Testis (tissue), 2 donors: ENCODE measurements at regions not wholly inside any gene's neighbourhood (a gene's known extent, or its start where the extent isn't known, plus 50 kb on each side); places are given as distances from the start of the nearest gene placed in this dataset.

Source experiments
- DNase-seq: peaks from one replicate; pipeline ENCODE4 v3.0.0-alpha.2; 2019
- H3K27ac ChIP-seq, 2 donors: fragments of 200-600 bp; sonication (generic); one replicate each; pipeline ENCODE4 v1.5.1; 2019
- H3K27me3 ChIP-seq: fragments of 200-600 bp; sonication (generic); one replicate; pipeline ENCODE4 v1.5.1; 2019
- H3K36me3 ChIP-seq: fragments of 200-600 bp; sonication (generic); one replicate; pipeline ENCODE4 v1.5.1; 2017; ENCODE audit warnings: low read depth; ENCODE audit errors: missing control alignments
- H3K4me1 ChIP-seq: fragments of 200-600 bp; sonication (generic); one replicate; pipeline ENCODE4 v1.5.1; 2019
- H3K4me3 ChIP-seq, 2 donors: fragments of 200-600 bp; sonication (generic); one replicate each; pipeline ENCODE4 v1.5.1; 2017 to 2019
- H3K9me3 ChIP-seq: fragments of 200-600 bp; sonication (generic); one replicate; pipeline ENCODE4 v1.5.1; 2017
- POLR2A ChIP-seq: fragments of 450-650 bp; IDR thresholded peaks from one replicate; pipeline ENCODE4 v1.6.1; 2017; ENCODE audit warnings: antibody characterized with exemption, mild to moderate bottlenecking, moderate library complexity
- WGBS, 2 donors: methylation state at CpG; one replicate each; pipeline ENCODE4 v1.1.5; 2018; 5-methylcytosine and 5-hydroxymethylcytosine counted together
- intact Hi-C: fragments of 100-400 bp; cut with DNase I; formaldehyde crosslinking; loops from one replicate; pipeline ENCODE4 v1.15.1; 2023; ENCODE audit warnings: low total_unique reads
- TF ChIP-seq, protein P1 (sequence below), 3 experiments: fragments of 450-650 bp in 2 of 3; fragments of 200-600 bp in 1 of 3; sonication (generic) in 1 of 3; IDR thresholded peaks; one replicate each; pipeline ENCODE4 v1.5.1; 2016 to 2019; ENCODE audit warnings: antibody characterized with exemption in 3 of 3, mild to moderate bottlenecking in 2 of 3, moderate library complexity in 1 of 3

DNA sequence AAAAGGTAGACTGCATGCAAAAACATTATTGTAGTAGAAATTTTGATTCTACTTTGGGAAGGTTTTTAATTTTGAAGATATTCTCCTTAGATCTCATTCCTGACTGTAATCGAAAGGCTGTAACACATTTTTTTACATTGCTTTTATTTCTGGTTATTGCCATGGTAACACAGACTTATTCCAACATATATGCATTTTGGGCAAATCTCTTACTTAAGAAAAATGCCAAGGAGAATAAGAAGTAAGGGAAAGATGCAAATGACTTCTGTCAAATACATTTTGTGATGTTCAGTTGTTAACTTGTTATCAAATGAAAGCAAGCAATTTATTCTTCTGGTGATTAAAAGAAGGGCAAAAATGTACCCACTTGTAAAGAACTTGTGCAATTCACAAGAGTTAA lies 267.5 kb downstream of the AASDHPPT start:
- Histone ChIP-seq H3K9me3 (no peaks in the 10 kb centered on the region), H3K36me3 (no peaks in the 10 kb centered on the region), H3K27me3 (no peaks in the 10 kb centered on the region), H3K4me1 (no peaks in the 10 kb centered on the region), H3K27ac (no peak overlapping the region), H3K4me3 (no peak overlapping the region)
- no peak for DNase-seq
- TF ChIP-seq, protein P1, sequence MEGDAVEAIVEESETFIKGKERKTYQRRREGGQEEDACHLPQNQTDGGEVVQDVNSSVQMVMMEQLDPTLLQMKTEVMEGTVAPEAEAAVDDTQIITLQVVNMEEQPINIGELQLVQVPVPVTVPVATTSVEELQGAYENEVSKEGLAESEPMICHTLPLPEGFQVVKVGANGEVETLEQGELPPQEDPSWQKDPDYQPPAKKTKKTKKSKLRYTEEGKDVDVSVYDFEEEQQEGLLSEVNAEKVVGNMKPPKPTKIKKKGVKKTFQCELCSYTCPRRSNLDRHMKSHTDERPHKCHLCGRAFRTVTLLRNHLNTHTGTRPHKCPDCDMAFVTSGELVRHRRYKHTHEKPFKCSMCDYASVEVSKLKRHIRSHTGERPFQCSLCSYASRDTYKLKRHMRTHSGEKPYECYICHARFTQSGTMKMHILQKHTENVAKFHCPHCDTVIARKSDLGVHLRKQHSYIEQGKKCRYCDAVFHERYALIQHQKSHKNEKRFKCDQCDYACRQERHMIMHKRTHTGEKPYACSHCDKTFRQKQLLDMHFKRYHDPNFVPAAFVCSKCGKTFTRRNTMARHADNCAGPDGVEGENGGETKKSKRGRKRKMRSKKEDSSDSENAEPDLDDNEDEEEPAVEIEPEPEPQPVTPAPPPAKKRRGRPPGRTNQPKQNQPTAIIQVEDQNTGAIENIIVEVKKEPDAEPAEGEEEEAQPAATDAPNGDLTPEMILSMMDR (IDR thresholded peaks at IDR 0.05) = no peak
- no peak for TF ChIP-seq POLR2A
- intact Hi-C loops = no loop called here
- 83 to 88% methylated on average over 1 of the region's 1 CpG for WGBS, 2 donors

DNA sequence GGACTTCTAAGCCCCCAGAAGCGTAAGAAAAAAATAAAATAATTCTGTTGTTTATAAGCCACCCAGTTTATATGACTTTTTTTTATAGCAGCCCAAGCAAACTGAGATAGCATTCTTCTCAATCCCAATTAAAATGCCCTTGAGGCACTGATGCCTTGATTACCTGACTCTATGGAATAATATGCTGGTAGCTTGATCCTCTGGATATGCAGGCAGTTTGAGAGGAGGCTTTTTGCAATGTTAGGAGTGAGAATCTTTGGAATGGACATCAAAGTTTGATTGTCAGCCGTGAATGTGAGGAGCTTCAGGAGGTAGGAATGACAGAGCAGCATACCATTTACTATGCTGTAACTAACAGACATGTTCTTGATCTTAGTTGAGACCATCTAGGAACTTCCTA lies 275.6 kb downstream of the AASDHPPT start:
- Histone ChIP-seq H3K27ac (no peak overlapping the region), H3K9me3 (no peaks in the 10 kb centered on the region), H3K27me3 (no peaks in the 10 kb centered on the region), H3K36me3 (no peaks in the 10 kb centered on the region), H3K4me1 (no peaks in the 10 kb centered on the region), H3K4me3 (no peak overlapping the region)
- intact Hi-C loops = no loop called here
- 88 to 96% methylated on average over 2 of the region's 2 CpGs for WGBS, 2 donors
- no peak for DNase-seq
- TF ChIP-seq, protein P1 (IDR thresholded peaks at IDR 0.05) = no peak
- no peak for TF ChIP-seq POLR2A

DNA sequence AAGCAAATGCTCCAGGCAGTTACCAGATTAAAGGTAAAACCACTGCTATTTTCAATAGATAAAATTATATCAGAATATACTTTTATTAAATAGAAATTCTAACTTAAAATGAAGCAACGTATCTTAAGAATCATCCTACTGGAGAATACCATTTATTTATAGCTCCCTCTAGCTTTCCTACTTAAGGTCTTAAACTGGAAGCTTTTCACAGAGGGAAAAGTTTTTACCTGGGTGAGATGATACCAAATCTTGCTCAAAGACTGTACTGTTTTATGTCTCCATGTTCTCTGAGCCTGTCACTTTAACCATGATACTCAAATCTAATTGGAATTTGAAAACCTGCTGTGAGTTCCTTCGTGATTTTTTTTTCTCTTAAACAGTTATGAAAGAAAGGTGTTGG lies 291.8 kb downstream of the AASDHPPT start:
- H3K4me1 ChIP-seq = no peaks in the 10 kb centered on the region
- H3K27me3 ChIP-seq = no peaks in the 10 kb centered on the region
- no peak for DNase-seq
- H3K9me3 ChIP-seq = no peaks in the 10 kb centered on the region
- no peaks in the 10 kb centered on the region for H3K36me3 ChIP-seq
- no peak for TF ChIP-seq POLR2A
- TF ChIP-seq, protein P1 (IDR thresholded peaks at IDR 0.05) = no peak
- no peak overlapping the region for H3K4me3 ChIP-seq
- 66% methylated on average over 2 of the region's 2 CpGs for WGBS, 2 donors
- intact Hi-C loops = no loop called here
- no peak overlapping the region for H3K27ac ChIP-seq

DNA sequence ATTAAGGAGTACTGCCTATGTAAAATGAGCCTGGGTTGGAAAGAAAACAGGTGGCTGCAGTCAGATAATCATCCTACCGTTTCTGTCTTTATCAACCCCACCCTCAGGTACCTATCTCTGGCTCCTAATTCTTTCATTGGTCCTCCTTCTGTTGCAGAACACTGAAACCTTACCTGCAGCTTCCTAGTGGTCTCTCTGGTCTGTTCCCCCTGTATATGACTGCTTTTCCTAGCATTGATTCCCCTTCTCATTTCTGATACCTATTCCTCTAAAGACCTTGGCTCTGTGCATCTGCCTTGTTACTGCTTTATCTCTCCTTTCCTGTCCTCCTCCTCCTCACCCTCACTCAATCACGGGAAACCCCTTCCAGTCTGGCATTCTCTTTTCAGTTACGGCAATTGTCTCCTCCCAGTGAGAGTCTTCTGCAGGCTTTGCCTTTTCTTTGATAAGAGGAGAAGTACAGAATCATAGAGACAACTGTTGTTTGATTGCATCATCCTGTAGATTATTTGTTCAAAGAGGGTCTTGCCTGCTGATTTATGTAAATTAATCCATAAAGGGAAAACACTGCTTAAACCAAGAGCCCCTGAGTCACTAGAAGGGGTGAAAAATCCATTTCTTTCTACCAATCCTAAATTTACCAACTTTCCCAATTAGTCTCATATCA lies 301.2 kb downstream of the AASDHPPT start:
- DNase-seq = no peak
- 51 to 56% methylated on average over 3 of the region's 3 CpGs for WGBS, 2 donors
- no peak for TF ChIP-seq POLR2A
- TF ChIP-seq, protein P1 (IDR thresholded peaks at IDR 0.05) = no peak
- Histone ChIP-seq H3K27me3 (no peaks in the 10 kb centered on the region), H3K27ac (no peak overlapping the region), H3K4me3 (no peak overlapping the region), H3K9me3 (no peaks in the 10 kb centered on the region), H3K36me3 (no peaks in the 10 kb centered on the region), H3K4me1 (no peaks in the 10 kb centered on the region)
- intact Hi-C loops = no loop called here

GRCh38 chr11:106379265-106379664 lies 301.8 kb downstream of the AASDHPPT start:
- no peak for TF ChIP-seq POLR2A
- TF ChIP-seq, protein P1 (IDR thresholded peaks at IDR 0.05) = no peak
- Histone ChIP-seq H3K4me1 (no peaks in the 10 kb centered on the region), H3K27ac (no peak overlapping the region), H3K36me3 (no peaks in the 10 kb centered on the region), H3K4me3 (no peak overlapping the region), H3K9me3 (no peaks in the 10 kb centered on the region), H3K27me3 (no peaks in the 10 kb centered on the region)
- no peak for DNase-seq
- intact Hi-C loops = no loop called here
- WGBS, 2 donors = 74 to 83% methylated on average over 2 of the region's 2 CpGs
